Globus pallidus (tissue), 1 donor: ENCODE measurements at regions not wholly inside any gene's neighbourhood (a gene's known extent, or its start where the extent isn't known, plus 50 kb on each side); places are given as distances from the start of the nearest gene placed in this dataset.

Source experiments
- DNase-seq: peaks from one replicate; pipeline ENCODE4 v3.0.0-alpha.2; 2015; ENCODE audit warnings: low spot score

- no peak for DNase-seq
Measured at GRCh38 chr2:107218208-107218607, 332.2 kb upstream of the ST6GAL2 start.

- DNase-seq = no peak
Measured at GRCh38 chr2:107222466-107222865, 336.5 kb upstream of the ST6GAL2 start.

DNA sequence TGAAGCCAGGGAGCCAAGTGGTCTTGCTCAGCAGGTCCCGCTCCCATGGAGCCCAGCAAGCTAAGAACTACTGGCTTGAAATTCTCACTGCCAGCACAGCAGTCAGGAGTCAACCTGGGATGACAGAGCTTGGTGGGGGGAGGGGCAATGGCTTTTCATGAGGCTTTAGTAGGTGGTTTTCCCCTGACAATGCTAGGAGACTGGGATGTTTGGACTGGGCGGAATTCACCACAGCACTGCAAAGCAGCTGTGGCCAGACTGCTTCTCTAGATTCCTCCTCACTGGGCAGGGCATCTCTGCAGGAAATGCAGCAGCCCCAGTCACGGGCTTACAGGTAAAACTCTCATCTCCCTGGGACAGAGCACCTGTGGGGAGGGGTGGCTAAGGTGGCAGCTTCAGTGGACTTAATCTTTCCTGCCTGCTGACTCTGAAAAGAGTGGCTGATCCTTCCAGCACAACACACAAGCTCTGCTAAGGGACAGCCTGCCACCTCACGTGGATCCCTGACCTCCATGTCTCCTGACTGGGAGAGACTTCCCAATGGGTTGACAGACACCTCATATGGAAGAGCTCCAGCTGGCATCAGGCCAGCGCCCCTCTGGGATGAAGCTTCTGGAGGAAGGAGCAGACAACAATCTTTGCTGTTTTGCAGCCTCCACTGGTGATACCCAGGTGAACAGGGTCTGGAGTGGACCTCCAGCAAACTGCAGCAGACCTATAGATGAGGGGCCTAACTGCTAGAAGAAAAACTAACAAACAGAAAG, 349.7 kb upstream of the ST6GAL2 start:
- no peak for DNase-seq

GRCh38 chr2:107242811-107243210, 356.8 kb upstream of the ST6GAL2 start:
- no peak for DNase-seq

DNA sequence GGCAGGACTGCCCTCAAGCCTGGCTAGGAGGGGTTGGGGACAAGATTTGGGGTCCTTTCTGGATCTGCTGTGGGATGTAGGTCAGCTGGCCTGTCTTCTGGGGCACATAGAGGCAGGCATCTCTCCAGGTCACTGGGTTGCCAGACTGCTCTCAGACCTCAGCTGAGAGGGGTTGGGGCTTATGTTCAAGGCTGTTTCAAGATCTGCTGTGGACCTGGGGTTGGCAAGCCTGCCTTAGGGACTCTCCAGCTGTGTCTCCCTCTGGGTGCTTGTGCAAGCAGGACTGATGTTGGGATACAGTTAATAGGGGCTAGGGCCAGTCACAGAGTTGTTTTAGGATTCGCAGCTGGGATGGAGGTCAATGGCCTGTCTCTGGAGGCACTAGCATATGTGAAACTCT, 363.0 kb upstream of the ST6GAL2 start:
- DNase-seq = no peak

DNA sequence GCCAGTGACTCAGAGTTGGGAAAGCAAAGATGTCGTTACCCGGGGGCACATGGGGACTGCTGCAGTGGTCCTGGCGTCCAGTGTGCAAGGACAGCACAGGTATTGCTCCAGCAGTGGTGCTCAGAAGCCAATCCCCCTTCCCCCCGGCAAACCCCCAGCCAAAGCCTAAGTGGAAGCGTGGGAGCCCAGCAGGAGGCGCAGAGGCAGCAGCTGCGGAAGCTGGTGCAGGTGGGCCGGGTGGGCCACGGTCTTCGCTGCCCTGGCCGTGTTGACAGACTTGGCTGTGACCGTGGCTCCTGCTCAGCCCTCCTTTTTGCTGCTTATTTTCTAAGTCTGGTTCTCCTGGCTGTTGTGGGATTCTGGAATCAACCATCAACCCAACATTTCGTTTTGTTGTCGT, 369.8 kb upstream of the ST6GAL2 start:
- no peak for DNase-seq

DNA sequence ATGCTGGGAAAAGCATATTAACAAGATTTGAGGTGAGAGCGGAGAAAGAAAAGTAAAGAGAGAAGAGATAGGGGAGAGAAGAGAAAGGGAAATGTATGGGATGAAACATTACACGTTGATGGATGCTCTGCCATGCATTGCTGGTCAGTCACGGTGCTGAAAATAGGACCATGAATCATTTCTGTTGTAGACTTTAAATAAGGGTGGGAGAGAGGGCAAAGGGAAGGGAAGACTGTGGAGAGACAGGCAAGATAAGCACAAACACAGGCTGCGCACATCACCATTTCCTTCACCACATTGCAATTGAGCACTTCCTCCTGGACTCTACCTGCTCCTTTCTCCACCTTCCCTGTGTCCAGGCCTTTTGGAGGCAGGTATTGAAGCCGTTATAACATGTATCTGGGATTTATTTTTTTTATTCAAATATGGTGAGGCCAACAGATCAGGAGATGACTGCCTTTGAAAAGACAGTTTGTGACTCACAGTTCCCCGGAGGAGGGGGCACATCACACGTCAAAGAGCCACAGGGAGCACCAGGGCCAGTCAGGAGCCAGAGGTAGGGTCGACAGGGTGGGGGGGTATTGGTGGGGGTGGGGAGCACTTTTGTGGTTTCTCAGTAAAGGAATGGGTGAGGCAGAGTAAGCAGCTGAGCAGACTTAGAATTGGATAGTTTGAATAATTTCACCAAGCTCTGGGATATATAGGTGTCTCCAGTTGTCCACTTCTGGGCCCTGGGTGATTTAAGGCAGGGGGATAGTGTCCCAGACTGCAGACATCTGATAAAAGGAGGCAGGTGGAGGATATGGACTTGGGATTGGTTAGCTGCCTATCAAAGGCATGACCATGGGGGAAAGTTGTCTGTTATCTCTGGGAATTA, 372.8 kb upstream of the ST6GAL2 start:
- DNase-seq = no peak

DNA sequence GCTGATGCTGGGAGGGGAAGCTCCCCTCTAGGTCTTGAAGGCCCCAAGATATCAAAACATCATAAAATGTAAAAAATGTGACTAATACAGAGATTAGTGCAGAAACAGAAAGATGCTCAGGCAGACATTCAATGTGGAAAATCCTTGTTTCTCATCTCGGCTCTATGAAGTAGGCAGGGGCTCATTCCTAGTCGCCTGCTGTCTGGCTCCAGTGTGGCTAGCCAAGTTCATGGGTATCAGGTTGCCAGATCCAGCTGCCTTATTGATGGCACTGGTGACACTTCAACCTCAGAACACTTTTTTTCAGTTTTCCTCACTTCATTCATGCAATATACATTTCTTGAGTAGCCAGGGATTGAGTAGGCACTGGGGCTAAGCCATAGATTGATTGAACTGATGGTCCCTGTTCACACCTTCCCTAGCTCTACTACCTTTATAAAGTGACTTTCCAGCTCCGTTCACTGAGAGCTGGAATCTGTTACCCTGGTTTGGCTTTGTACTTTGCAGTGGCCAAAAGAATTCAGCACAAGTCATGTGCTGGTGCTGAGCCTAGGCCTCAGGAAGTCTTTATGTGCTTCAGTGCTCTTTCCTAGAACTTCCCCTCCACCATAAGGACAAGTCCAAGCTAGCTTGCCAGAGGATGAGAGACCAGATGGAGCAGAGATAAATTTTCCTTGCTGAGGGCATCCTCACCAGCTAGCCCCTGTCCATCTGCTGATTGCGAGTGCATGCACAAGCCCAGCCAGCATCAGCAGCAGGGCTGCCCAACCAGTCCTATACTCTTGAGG, 373.6 kb upstream of the ST6GAL2 start:
- no peak for DNase-seq

DNA sequence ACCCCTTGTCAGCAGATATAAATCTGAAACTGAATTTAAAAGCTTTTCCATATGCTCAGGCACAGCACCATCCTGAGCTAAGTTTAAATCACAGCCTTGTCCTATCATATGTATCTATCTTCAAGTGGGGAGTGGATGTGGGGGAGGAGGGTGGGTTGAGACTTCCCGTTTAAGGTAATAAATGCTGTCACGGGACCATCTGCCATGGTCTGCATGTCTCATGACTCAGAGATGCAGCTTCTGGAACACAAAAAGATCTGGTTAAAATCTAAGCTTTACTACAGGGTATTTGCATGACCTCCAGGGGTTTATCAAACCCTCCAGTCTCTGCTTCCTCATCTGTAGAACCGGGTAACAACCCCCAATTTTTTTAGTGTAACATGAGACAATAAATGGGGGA, 377.7 kb upstream of the ST6GAL2 start:
- DNase-seq = no peak

- no peak for DNase-seq
Measured at GRCh38 chr2:107264184-107264583, 378.2 kb upstream of the ST6GAL2 start.

GRCh38 chr2:107266555-107266954, 380.6 kb upstream of the ST6GAL2 start:
- no peak for DNase-seq

DNA sequence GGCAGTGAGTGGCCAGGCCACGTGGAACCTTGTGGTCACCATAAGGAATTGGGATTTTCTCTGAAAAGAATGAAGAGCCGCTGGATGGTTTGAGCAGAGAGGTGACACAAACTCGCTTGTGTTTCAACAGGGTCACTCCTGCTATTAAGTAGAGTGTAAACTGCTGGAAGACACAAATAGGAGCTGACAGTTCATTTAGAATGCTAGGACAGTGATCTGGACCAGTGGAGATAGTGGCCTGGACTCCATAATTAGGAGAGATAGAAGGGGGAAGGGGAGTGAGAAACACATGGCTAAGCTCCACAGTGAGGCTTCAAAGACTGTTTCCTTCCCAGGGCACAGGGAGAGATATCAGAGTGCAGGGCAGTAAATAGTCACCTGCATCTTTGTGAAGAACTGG, 381.1 kb upstream of the ST6GAL2 start:
- no peak for DNase-seq

DNA sequence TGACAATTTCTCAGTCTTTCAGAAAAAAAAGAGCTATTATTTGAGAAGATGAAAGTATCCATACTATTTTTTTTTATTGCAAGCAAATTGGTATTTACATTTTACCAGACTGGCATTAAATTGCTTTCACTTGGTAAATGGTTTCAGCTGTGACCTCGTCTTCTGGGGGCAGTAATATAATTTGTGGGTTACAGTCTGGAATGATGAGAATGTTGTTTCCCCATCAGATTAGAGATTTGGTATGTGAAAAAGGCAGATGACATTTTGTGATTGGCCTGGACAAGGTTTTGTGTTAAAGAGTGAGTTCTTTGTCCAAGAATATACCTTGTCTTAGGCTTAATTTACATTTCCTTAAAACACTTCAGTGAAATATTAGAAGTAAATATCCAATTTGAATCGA, 390.1 kb upstream of the ST6GAL2 start:
- DNase-seq = no peak

GRCh38 chr2:107278672-107279071, 392.7 kb upstream of the ST6GAL2 start:
- DNase-seq = no peak

DNA sequence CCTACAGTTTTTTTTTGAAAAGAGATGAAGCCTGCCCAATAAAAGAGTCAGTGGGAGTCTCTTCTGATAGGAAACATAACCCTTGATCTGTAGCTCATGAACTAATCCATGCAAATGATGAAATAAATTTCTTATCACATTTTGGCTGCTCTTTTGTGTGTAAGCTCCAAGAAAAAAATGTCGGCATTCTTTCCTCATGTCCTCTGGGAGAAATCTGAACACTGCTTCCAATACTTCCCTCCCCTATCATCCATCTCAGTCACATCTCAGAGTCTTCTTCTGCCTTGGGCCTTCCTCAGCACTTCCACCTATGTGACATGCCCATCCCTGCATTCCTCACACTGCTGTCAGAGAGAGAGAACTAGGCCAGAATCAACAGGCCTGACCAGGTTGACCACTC, 395.7 kb upstream of the ST6GAL2 start:
- no peak for DNase-seq

- no peak for DNase-seq
Measured at GRCh38 chr2:107282135-107282534, 396.2 kb upstream of the ST6GAL2 start.

- no peak for DNase-seq
Measured at GRCh38 chr2:107285621-107286299, 399.8 kb upstream of the ST6GAL2 start.

DNA sequence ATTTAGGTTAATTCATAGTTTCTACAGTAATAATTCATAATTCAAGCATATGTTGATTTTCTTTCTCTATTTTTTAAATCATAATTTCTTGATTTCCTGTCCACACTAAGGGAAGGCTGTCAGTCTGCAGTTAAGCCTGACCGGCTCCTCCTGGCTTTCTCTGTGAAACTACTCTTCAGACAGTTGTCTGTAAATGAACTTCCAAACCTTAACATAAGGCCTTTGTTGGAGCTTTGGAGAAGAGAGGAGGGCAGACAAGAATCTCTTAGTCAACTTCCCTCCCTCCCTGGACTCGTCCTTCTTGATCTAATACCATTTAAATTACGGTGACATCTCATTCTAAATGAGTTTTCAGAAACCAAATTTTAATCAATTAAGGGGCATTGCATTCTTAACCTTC, 404.1 kb upstream of the ST6GAL2 start:
- no peak for DNase-seq

DNA sequence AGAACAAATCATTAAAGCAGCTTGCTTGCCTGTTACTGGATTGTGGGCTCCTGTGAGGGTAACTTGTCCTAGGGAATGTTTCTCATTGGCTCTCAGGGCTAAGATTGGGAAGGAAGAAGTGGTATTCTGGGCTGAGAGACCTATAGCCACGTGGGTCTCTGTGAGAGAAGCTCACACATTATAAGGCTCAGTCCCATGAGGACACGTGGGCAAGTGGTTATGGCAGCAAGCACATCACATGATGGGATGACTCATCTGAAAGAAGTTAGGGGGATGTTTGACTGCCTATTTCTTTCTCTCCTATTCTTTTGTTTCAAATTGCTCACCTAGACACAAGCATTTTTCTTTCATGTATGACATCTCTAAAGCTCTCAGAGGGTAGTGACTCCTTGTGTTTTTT, 418.0 kb upstream of the ST6GAL2 start:
- DNase-seq = no peak

DNA sequence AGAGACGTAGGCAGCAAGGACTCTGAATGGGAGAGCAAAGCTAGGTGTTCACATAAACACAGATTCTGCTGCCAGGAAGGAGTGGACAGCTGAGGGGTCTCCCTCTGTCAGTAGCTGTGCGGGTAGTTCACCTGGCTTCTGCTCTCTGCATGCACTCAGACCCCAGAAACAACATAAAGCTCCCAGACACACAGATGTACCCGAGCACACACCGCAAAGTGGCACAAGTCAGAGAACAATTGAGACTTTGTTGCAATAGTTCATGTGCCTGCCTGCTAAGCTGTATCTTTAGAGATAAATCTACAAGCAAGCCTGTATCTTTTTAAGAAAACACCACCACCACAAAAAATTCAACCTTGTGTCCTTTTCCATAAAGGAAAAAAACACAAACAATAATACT, 420.0 kb upstream of the ST6GAL2 start:
- DNase-seq = no peak

DNA sequence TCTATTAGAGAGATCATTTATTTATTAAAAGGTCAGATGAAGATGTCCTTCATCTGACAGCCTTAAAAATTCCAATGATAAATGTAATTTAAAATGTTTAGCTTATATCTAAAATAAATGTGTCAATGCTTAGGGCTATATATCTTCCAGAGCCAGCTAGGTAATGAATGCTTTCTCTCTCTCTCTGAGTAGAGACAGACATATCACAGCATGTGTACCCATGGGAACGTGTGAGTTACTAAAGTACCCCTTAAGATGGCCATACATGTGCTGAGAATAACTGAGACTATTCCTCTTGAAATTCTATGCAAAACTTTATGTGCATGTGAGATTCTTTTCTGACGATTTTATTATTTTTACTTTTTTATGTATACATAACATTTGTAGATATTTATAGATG, 420.9 kb upstream of the ST6GAL2 start:
- DNase-seq = no peak

DNA sequence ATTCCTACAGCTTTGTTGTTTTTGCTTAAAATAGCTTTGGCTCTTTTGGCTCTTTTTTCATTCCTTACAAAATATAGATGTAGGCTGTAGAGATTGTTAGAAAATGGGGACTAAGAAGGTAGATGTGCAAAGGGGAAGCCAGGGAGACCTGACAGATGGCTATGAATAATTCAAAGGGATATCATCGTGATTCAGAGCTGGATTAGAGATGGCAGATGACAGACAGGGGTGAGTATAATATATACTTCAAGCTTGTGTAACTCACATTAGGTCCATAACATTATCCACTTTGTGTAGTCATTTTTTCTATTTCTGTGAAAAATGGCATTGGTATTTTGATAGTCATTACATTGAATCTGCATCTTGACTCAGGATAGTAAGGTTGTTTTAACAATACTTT, 422.9 kb upstream of the ST6GAL2 start:
- no peak for DNase-seq
